Lower lobe of right lung (tissue), 2 donors: ENCODE measurements at regions not wholly inside any gene's neighbourhood (a gene's known extent, or its start where the extent isn't known, plus 50 kb on each side); places are given as distances from the start of the nearest gene placed in this dataset.

Experiments
- ATAC-seq, 2 donors: fragments of 200-7000 bp; cut with Tn5 transposase; one replicate each; pipeline ENCODE4 v1.9.1; 2020 to 2022; ENCODE audit warnings: mild to moderate bottlenecking in 2 of 2, moderate library complexity in 2 of 2
- DNase-seq: peaks from one replicate; pipeline ENCODE4 v3.0.0-alpha.2; 2020
- H3K27ac ChIP-seq: fragments of 200-600 bp; one replicate; pipeline ENCODE4 v1.8.0; 2022
- H3K27me3 ChIP-seq: fragments of 200-600 bp; one replicate; pipeline ENCODE4 v1.8.0; 2022; ENCODE audit warnings: low read depth
- H3K36me3 ChIP-seq: fragments of 200-600 bp; one replicate; pipeline ENCODE4 v1.8.0; 2022; ENCODE audit warnings: mild to moderate bottlenecking
- H3K4me1 ChIP-seq: fragments of 200-600 bp; one replicate; pipeline ENCODE4 v1.8.0; 2022
- H3K4me3 ChIP-seq: fragments of 200-600 bp; one replicate; pipeline ENCODE4 v1.8.0; 2022; ENCODE audit warnings: mild to moderate bottlenecking
- H3K9me3 ChIP-seq: fragments of 200-600 bp; one replicate; pipeline ENCODE4 v1.8.0; 2022
- intact Hi-C: fragments of 100-400 bp; cut with DNase I; formaldehyde crosslinking; loops from one replicate; pipeline ENCODE4 v1.11.0; 2022
- TF ChIP-seq, protein P1 (sequence below): fragments of 200-600 bp; IDR thresholded peaks from one replicate; pipeline ENCODE4 v1.8.0; 2022; ENCODE audit warnings: antibody characterized with exemption, mild to moderate bottlenecking
- donor health status: DM: no; HTN: yes; CAD: no; lungs with severe emphysema.

DNA sequence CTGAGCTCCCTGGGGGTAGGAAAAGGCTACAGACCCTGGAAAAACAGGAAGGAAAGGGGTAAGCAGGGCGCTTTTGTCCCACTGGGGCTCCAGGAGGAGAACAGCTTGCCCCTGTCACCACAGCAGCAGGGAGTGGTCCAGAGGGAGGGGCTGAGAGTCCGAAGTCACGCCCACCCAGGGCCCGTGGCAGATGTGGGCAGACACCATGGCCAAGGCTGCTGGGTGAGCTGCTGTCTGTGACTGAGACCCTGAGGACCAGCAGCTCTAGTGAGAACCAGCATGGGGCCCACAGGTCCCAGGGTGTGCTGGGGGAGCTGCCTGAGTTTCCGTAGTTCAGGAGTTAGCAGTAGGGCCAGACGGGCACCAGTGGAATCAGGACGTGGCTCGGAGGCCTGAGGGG, 162.0 kb downstream of the SPP2 start:
- ATAC-seq: peak in 1 of 2 donors; percentile 42
- no peaks in the 10 kb centered on the region for H3K9me3 ChIP-seq
- DNase-seq: no peak
- no peaks in the 10 kb centered on the region for H3K27me3 ChIP-seq
- H3K27ac ChIP-seq: no peak overlapping the region
- intact Hi-C loops: no loop called here
- H3K4me1 ChIP-seq: no peaks in the 10 kb centered on the region
- H3K4me3 ChIP-seq: no peak overlapping the region
- TF ChIP-seq, protein P1, sequence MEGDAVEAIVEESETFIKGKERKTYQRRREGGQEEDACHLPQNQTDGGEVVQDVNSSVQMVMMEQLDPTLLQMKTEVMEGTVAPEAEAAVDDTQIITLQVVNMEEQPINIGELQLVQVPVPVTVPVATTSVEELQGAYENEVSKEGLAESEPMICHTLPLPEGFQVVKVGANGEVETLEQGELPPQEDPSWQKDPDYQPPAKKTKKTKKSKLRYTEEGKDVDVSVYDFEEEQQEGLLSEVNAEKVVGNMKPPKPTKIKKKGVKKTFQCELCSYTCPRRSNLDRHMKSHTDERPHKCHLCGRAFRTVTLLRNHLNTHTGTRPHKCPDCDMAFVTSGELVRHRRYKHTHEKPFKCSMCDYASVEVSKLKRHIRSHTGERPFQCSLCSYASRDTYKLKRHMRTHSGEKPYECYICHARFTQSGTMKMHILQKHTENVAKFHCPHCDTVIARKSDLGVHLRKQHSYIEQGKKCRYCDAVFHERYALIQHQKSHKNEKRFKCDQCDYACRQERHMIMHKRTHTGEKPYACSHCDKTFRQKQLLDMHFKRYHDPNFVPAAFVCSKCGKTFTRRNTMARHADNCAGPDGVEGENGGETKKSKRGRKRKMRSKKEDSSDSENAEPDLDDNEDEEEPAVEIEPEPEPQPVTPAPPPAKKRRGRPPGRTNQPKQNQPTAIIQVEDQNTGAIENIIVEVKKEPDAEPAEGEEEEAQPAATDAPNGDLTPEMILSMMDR: no peak
- H3K36me3 ChIP-seq: no peaks in the 10 kb centered on the region

DNA sequence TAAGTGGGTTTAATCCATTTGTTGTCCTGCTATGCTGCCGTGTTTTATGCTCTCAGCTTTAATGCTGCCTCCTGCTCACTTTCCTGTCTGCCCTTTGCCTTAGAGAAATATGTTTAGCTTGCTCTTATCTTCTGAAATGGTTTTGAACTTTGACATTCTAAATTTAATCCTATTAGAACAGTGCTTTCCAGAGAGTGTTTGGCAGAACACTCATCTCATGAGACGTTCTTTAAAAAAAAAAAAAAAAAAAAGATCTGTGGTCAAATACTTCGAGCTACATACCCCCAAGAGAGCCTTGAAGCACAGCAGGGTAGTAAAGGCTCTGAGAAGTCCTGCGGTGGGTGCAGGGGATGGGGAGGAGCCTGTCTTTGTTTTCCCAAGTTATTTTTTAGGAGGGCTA, 161.3 kb downstream of the SPP2 start:
- no peaks in the 10 kb centered on the region for H3K36me3 ChIP-seq
- no peaks in the 10 kb centered on the region for H3K27me3 ChIP-seq
- no peaks in the 10 kb centered on the region for H3K9me3 ChIP-seq
- no peak for ATAC-seq
- no peak overlapping the region for H3K27ac ChIP-seq
- intact Hi-C loops: no loop called here
- no peak overlapping the region for H3K4me3 ChIP-seq
- TF ChIP-seq, protein P1: no peak
- DNase-seq: no peak
- no peaks in the 10 kb centered on the region for H3K4me1 ChIP-seq

DNA sequence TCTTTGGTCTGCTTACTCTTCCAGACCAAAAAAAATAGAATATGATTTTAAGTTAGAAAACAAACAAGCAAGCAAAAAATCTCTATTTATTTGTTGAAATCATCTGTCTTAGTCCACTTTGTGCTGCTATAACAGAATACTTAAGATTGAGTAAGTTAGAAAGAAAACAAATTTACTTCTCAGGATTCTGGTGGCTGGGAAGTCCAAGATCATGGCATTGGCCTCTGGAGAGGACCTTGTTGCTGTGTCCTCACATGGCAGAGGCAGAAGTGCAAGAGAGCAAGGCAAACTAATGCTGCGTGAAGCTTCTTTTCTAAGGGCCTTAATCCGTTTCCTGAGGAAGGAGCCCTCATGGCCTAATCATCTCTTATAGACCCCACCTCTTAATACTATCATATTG, 156.2 kb downstream of the SPP2 start:
- ATAC-seq: no peak
- no peak for DNase-seq
- Histone ChIP-seq H3K27ac (no peak overlapping the region), H3K36me3 (no peaks in the 10 kb centered on the region), H3K27me3 (no peaks in the 10 kb centered on the region), H3K9me3 (no peaks in the 10 kb centered on the region), H3K4me3 (no peak overlapping the region), H3K4me1 (peaks cover 10% of the 10 kb centered on the region)
- TF ChIP-seq, protein P1: no peak
- intact Hi-C loops: no loop called here

DNA sequence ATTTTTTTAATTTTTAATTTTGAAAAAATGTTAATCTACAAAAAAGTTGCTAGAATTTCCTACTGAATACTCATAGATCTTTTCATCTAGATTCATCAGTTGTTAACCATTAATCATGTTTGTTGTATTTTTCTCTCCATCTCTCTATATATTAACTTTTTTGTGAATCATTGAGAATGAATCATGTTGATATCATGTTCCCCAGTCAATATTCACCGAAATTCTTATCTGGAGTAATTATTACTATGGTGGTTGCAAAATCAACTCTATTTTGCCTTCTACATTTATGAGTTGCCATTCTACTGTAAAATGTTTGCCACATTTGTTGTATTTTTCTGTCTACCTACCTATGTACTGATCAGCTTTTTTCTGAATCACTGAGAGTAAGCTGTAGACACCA, 154.0 kb downstream of the SPP2 start:
- no peak for ATAC-seq
- intact Hi-C loops: no loop called here

DNA sequence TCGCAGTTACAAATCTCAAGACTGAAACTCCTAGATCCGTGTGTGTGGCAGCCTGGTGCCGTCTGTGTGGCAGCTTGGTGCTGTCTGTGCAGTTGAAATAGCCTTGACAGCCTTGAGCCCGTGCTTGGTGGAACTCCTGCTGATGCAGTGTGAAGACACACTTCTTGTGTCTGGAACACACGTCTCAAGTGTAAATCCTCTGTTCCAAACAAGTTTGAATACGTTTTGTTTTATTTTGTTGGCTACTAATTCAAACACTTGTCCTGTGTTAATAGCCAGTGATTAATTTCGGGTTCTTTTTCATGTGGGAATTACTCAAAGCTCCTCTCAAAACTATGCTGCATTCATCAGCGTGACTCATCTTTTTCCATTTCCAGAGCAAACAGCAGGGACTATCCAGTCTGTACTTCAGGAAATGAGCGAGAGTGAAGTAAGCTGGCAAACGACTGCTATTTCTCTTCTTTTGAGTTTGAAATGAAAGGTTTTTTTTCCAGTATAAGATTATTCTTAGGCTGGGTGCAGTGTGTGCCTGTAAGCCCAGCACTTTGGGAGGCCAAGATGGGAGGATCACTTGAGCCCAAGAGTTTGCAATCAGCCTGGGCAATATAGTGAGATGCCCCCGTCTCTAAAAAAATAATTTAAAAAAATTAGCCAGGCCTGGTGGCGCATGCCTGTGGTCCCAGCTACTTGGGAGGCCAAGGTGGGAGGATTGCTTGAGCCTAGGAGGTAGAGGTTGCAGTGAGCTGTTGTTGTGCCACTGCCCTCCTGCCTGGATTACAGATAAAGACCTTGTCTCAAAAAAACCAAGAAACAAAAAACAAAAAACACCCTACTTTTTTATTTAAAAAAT, 152.9 kb downstream of the SPP2 start:
- Histone ChIP-seq H3K27ac (peak overlapping the region; percentile 31), H3K27me3 (no peaks in the 10 kb centered on the region), H3K9me3 (no peaks in the 10 kb centered on the region), H3K4me1 (peaks cover 10% of the 10 kb centered on the region), H3K4me3 (no peak overlapping the region), H3K36me3 (no peaks in the 10 kb centered on the region)
- TF ChIP-seq, protein P1: no peak
- DNase-seq: no peak
- intact Hi-C loops: no loop called here
- peak; percentile 77 to 88 for ATAC-seq

More for the DNA sequence above, 154.0 kb downstream of the SPP2 start:
- no peaks in the 10 kb centered on the region for H3K9me3 ChIP-seq
- no peak overlapping the region for H3K27ac ChIP-seq
- TF ChIP-seq, protein P1: no peak
- no peak for DNase-seq
- no peak overlapping the region for H3K4me3 ChIP-seq
- H3K27me3 ChIP-seq: no peaks in the 10 kb centered on the region
- H3K4me1 ChIP-seq: peaks cover 10% of the 10 kb centered on the region
- no peaks in the 10 kb centered on the region for H3K36me3 ChIP-seq
